GM18907 (cell line): ENCODE measurements at regions not wholly inside any gene's neighbourhood (a gene's known extent, or its start where the extent isn't known, plus 50 kb on each side); places are given as distances from the start of the nearest gene placed in this dataset.
"Not testable (repeated sequence)": the region's sequence is repeated elsewhere in the genome, so short reads cannot be mapped to it uniquely, and the experiment has no call there.

ENCODE experiments used
- ATAC-seq: cut with Tn5 transposase; IDR thresholded peaks from one replicate; pipeline ENCODE4 v1.9.1; 2021; ENCODE audit warnings: mild to moderate bottlenecking, moderate library complexity; ENCODE audit not compliant: unreplicated experiment

DNA sequence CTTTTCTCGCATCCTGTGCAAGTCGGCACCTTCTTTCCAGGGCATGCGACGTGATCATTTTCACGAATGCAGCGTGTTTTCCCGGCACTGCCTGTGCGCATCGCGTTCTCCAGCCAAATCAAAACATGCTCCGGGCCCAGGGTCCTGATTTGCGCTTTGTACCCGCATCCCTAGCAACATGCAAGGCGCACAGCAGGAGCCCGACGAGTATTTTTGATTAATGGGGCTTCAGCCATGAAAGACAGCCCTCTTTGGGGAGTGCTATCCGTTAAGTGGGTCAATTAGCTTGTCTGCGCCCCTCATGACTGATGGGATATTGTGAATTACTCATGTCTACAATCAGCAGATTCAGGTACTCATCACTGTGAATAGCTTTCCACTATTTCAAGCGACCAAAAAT lies 243.3 kb upstream of the RNF32 start:
- ATAC-seq = no peak

GRCh38 chr7:156389116-156389692 lies 251.4 kb upstream of the RNF32 start:
- no peak for ATAC-seq

- no peak for ATAC-seq
Measured at GRCh38 chr7:156386097-156386496, 254.5 kb upstream of the RNF32 start.

GRCh38 chr7:156384706-156385105 lies 255.9 kb upstream of the RNF32 start:
- ATAC-seq = no peak

DNA sequence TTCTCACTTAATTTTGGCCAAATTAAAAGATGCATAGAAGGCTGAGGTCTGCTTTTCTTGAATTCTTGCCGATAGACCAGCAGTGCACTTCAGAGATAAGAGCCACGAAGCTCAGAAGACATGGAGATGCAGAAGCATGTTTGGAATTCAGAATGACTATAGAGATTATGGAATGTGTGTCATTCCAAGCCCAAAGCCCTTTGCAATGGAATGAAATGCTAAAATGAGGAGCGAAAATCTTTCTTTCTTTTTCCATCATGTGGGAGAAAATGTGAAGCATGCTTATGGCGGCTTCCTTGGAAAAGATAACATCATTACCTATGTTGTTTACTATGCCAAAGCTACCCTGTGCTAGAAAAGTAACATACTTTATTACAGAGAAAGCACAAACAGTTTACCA lies 257.0 kb upstream of the RNF32 start:
- ATAC-seq = no peak

DNA sequence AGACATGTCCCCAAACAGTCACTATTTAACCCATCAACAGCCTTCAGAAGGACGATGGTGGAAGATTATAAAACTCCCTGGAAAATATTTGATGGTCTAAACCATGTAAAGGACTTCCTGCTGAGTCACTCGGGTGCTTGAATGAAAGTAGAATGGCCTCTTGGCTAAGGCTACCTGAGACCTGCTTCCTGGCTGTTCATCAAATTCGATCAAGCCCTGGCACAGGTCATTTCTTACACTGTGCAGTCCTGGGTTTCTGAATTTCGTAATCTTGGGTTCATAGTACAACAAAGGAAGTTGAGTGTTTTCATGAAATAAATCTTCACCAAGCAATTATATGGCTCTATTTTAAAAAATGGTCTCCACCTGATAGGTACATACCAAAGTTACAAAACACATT lies 260.3 kb upstream of the RNF32 start:
- ATAC-seq = no peak

DNA sequence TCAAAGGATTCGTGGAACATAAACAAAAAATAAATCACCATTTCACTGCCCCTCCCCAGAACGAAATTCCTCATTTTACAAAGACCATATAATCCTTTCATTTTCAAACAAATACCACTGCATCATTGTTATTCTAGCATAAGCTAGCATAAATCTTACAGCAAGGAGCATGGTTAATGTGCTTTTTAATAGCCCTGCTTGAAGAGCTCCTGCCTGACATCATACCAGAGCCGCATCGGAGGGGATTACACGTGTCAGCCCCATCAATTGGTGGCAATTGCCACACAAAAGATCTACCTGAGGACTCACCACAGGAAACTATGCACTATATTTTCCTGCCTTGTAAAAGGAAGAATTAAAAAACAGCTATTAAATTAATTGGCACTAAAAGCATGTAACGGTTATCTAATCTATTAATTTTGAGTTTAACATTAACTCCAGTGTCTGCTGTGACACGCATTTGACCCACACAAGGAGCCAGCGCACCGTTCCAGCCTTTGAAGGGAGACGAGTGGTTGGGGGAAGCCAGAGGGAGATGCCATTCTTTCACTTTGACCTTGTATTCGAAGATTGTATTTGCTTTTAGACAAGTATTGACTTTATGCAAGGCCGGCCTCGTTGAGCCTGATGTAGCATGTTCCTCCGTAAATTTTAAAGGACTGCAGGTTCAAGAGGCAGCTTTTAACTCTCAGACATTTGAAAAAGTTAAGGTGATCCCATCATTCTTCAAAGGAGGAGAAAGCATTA lies 261.1 kb upstream of the RNF32 start:
- no peak for ATAC-seq

GRCh38 chr7:156378806-156379205 lies 261.8 kb upstream of the RNF32 start:
- no peak for ATAC-seq

GRCh38 chr7:156376317-156376716 lies 264.3 kb upstream of the RNF32 start:
- ATAC-seq = no peak

GRCh38 chr7:156374335-156374734 lies 266.2 kb upstream of the RNF32 start:
- ATAC-seq = no peak

- ATAC-seq = not testable (repeated sequence)
Measured at GRCh38 chr7:156369929-156370328, 270.6 kb upstream of the RNF32 start.

DNA sequence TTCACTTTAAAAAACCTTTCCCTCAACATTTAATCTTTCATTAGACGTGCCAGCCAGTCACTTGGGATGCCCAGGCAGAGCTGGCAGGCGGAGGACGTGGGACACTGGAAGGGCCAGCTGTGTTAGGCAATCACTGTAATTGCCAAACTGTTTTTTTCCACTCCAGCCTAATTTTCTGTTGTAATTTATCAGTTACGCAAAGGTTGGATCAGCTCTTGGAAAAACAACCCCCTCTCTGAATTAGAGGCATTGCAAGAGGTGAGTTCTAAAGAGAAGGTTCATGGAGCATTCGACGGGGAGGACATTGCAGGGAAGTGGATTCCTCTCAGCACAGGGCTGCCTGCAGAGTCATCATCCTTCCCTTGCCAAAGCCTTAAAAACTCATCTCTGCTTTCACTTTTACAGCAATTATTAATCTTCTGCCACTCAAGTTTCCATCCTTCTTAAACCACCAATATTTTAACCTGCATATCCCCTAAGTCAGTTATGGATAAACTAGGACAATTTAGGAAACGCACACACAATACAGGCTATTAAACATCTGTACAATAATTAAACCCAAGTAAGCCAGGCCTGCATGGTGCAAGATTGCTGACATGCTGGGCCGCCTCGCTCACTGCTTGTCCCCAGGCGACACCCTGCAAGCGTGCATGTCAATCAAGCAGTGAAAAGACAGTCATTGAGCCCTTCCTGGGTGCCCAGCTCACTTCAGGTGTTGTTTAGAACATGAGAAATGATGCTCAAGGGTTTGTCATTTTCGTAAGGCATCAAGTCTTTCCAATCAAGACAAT lies 272.3 kb upstream of the RNF32 start:
- ATAC-seq = no peak

GRCh38 chr7:156363751-156364150 lies 276.8 kb upstream of the RNF32 start:
- ATAC-seq = no peak

- no peak for ATAC-seq
Measured at GRCh38 chr7:156360835-156361234, 279.7 kb upstream of the RNF32 start.

DNA sequence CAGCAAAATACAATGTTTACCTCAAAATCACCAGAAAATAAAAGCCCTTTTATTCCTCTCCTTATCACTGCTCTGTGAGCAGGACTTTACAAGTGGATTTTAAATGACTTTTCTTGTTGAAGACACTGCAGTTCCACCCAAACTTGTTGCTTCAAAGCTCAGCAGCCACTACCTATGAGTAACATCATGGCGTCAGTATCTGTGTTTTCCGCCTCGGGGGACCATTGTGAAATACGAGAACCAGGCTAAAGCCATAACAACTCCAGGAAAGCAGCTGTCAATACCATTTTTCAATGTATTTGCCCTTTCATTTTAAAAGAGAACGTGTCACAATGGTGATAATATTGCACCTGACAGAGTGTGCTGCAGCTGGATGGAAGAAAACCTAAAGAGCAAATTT lies 284.0 kb upstream of the RNF32 start:
- ATAC-seq = no peak

GRCh38 chr7:156353352-156353751 lies 287.2 kb upstream of the RNF32 start:
- ATAC-seq = no peak

GRCh38 chr7:156347703-156348248 lies 292.8 kb upstream of the RNF32 start:
- ATAC-seq = not testable (repeated sequence)

- no peak for ATAC-seq
Measured at GRCh38 chr7:156347132-156347531, 293.4 kb upstream of the RNF32 start.

DNA sequence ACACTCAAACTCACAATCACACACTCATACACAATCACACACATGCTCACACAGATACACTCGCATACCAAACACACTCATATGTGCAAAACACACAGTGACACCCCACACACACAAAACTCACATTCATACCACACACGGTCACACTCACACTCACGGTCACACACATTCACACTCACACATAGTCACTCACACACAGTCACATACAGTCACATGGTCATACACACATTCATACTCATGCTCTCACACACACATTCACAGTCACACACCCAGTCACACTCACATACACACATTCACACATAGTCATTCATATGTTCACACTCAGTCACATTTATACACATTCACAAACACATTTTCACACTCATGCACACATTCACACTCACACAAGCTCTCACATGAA lies 296.0 kb upstream of the RNF32 start:
- no peak for ATAC-seq

- no peak for ATAC-seq
Measured at GRCh38 chr7:156334636-156335035, 305.9 kb upstream of the RNF32 start.

DNA sequence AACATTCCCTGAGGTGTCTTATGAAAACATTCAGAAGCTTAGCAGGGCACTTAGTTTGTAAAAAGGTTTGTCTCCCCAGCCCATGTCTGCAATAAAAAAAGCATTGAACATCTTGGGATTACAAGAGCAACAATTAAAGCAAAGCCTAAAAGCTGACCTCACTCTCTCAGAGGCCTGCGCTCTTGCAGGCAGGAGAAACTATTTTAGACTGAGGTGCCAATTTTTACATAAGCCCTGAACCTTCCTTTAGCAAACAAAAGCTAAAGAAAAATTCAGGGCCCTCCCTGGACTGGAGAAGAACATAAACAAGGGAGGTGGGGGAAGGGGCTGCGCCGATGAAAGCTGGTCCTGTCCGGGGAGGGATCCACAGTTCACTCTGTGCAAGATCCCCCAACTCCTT lies 312.7 kb upstream of the RNF32 start:
- ATAC-seq = no peak

DNA sequence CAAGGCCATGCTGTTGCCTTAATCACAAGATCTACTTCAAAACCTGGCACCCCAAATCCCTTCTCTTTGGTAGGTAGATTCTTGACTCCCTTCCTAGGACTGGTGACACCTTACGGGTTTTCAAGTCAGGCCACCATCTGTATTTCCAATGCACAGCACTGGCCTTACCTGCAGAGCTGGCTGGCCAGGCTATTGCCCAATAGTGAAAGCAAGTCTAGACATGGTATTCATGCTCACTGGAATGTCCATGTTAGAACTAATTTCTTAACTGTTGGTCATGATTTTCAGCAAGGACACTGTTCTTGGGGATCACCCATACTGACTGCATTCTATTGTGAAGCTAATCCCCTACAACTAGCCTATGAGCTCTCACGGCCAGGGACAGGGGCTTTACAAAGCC lies 313.1 kb upstream of the RNF32 start:
- ATAC-seq = no peak
